ENCODE measurements at regions not wholly inside any gene's neighbourhood (a gene's known extent, or its start where the extent isn't known, plus 50 kb on each side); places are given as distances from the start of the nearest gene placed in this dataset.

GRCh38 chr3:175861916-175862315, 1002.8 kb downstream of the NAALADL2 start:
- TF ChIP-seq CTCF (IDR thresholded peaks at IDR 0.05): no peak
- intact Hi-C loops (cut with DNase I): no loop called here
- no peak for ATAC-seq

More at GRCh38 chr3:175861916-175862315, 1002.8 kb downstream of the NAALADL2 start:
- H3K9me3 ChIP-seq: no peaks in the 10 kb centered on the region
- no peaks in the 10 kb centered on the region for H3K4me1 ChIP-seq
- WGBS, 3 donors: 81 to 86% (median 81%) methylated on average over 4 of the region's 4 CpGs
- DNase-seq: no peak
- H3K4me3 ChIP-seq: no peak overlapping the region
- no peak overlapping the region for H3K27ac ChIP-seq
- H3K36me3 ChIP-seq (ENCODE audit: insufficient read depth in 1 of 2, low read depth in 1 of 2): no peaks in the 10 kb centered on the region
- H3K27me3 ChIP-seq (ENCODE audit: insufficient read depth in 3 of 3, low read length in 2 of 3): no peaks in the 10 kb centered on the region

Data from psoas muscle (tissue), 7 donors.